HG03520 (cell line): ENCODE measurements at regions not wholly inside any gene's neighbourhood (a gene's known extent, or its start where the extent isn't known, plus 50 kb on each side); places are given as distances from the start of the nearest gene placed in this dataset.
"Not testable (repeated sequence)": the region's sequence is repeated elsewhere in the genome, so short reads cannot be mapped to it uniquely, and the experiment has no call there.

Experiments used
- ATAC-seq: cut with Tn5 transposase; IDR thresholded peaks from one replicate; pipeline ENCODE4 v1.9.1; 2021; ENCODE audit warnings: mild to moderate bottlenecking, moderate library complexity; ENCODE audit not compliant: unreplicated experiment

- no peak for ATAC-seq
These were observed 109.2 kb upstream of the RAB4A start for GRCh38 chr1:229161740-229162139.

GRCh38 chr1:229162825-229163515 lies 107.9 kb upstream of the RAB4A start:
- no peak for ATAC-seq

GRCh38 chr1:229164348-229164747 lies 106.6 kb upstream of the RAB4A start:
- no peak for ATAC-seq

GRCh38 chr1:229164836-229165735 lies 105.8 kb upstream of the RAB4A start:
- ATAC-seq, result no peak

GRCh38 chr1:229167318-229167717 lies 103.6 kb upstream of the RAB4A start:
- no peak for ATAC-seq

GRCh38 chr1:229169399-229169798 lies 101.5 kb upstream of the RAB4A start:
- ATAC-seq, result no peak

- ATAC-seq, result no peak
These were observed 100.6 kb upstream of the RAB4A start for GRCh38 chr1:229170274-229170673.

- ATAC-seq, result no peak
These were observed 100.0 kb upstream of the RAB4A start for GRCh38 chr1:229170778-229171505.

GRCh38 chr1:229171934-229172333 lies 99.0 kb upstream of the RAB4A start:
- no peak for ATAC-seq

GRCh38 chr1:229173491-229174476 lies 97.1 kb upstream of the RAB4A start:
- not testable (repeated sequence) for ATAC-seq

- not testable (repeated sequence) for ATAC-seq
These were observed 95.6 kb upstream of the RAB4A start for GRCh38 chr1:229175297-229175696.

- ATAC-seq, result not testable (repeated sequence)
These were observed 94.5 kb upstream of the RAB4A start for GRCh38 chr1:229176457-229176856.

GRCh38 chr1:229180161-229180560 lies 90.8 kb upstream of the RAB4A start:
- no peak for ATAC-seq

GRCh38 chr1:229181419-229181818 lies 89.5 kb upstream of the RAB4A start:
- ATAC-seq, result no peak

- ATAC-seq, result no peak
These were observed 87.3 kb upstream of the RAB4A start for GRCh38 chr1:229183588-229183987.

- no peak for ATAC-seq
These were observed 86.8 kb upstream of the RAB4A start for GRCh38 chr1:229184066-229184465.

- ATAC-seq, result no peak
These were observed 84.9 kb upstream of the RAB4A start for GRCh38 chr1:229185963-229186362.

- ATAC-seq, result no peak
These were observed 84.4 kb upstream of the RAB4A start for GRCh38 chr1:229186373-229187056.

- no peak for ATAC-seq
These were observed 80.8 kb upstream of the RAB4A start for GRCh38 chr1:229190057-229190575.
